Fibroblast of mammary gland (primary cell): ENCODE measurements at regions not wholly inside any gene's neighbourhood (a gene's known extent, or its start where the extent isn't known, plus 50 kb on each side); places are given as distances from the start of the nearest gene placed in this dataset.

Source experiments
- DNase-seq: peaks from one replicate; pipeline ENCODE4 v3.0.0-alpha.2; 2010; ENCODE audit warnings: low read depth
- H3K4me3 ChIP-seq: 2 replicates; pipeline ENCODE4 v1.5.1; 2011; ENCODE audit warnings: low read depth, mild to moderate bottlenecking, low read length, moderate library complexity; ENCODE audit not compliant: control insufficient read depth
- CTCF ChIP-seq: conservative IDR thresholded peaks from 2 replicates; pipeline ENCODE4 v1.5.1; 2011; ENCODE audit warnings: low read depth, low read length, inconsistent platforms; ENCODE audit not compliant: control insufficient read depth, insufficient read depth

GRCh38 chr16:86221085-86221484 is 289.2 kb upstream of the FOXF1 start:
- no peak overlapping the region for H3K4me3 ChIP-seq

GRCh38 chr16:86222547-86222946 is 287.8 kb upstream of the FOXF1 start:
- peak; percentile 47 for DNase-seq
- no peak for TF ChIP-seq CTCF
- H3K4me3 ChIP-seq = peak overlapping the region; percentile 16

More at GRCh38 chr16:86221085-86221484, 289.2 kb upstream of the FOXF1 start:
- no peak for TF ChIP-seq CTCF
- DNase-seq = peak; percentile 53

- H3K4me3 ChIP-seq = peak overlapping the region; percentile 16
- DNase-seq = peak; percentile 93
- no peak for TF ChIP-seq CTCF
Observed at GRCh38 chr16:86222965-86223551, 287.3 kb upstream of the FOXF1 start.

GRCh38 chr16:86224126-86224525 is 286.2 kb upstream of the FOXF1 start:
- no peak for DNase-seq
- TF ChIP-seq CTCF = no peak

GRCh38 chr16:86224629-86225028 is 285.7 kb upstream of the FOXF1 start:
- TF ChIP-seq CTCF = no peak

More at GRCh38 chr16:86224126-86224525, 286.2 kb upstream of the FOXF1 start:
- H3K4me3 ChIP-seq = no peak overlapping the region

GRCh38 chr16:86225905-86226371 is 284.4 kb upstream of the FOXF1 start:
- no peak for DNase-seq
- no peak for TF ChIP-seq CTCF
- H3K4me3 ChIP-seq = no peak overlapping the region

More at GRCh38 chr16:86224629-86225028, 285.7 kb upstream of the FOXF1 start:
- no peak for DNase-seq
- H3K4me3 ChIP-seq = no peak overlapping the region
